ENCODE measurements at regions not wholly inside any gene's neighbourhood (a gene's known extent, or its start where the extent isn't known, plus 50 kb on each side); places are given as distances from the start of the nearest gene placed in this dataset.

DNA sequence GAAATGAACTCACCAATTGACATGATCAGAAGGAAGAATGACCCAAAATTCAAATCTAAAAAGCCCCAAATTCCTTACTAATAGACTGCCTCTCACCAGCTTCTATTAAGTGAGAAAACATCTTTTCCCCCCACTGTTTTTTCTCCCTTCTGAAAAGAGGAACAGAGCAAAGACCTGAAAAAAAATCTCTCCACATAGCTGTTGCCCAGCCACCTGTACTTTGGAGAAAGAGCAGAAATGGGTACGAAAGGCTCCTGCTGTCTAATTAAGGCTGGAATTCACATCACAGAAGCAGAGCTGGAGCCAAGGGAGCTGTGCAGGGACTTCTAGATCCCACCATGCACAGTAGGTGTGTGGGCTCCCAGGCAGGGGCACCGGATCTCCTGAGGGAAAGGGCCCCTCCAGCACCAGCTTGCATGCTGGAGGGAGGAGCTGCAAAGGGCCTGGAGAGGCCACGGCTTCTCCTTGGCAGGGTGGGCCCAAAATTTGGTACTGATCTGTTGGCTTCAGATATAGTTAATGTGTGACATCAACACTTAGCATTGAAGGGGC lies 73.2 kb upstream of the DUSP22 start:
- ChIA-PET CTCF (interaction anchor here (2.3 kb wide), 1 partner anchor 190 kb away, joined by 8 read pairs; no protein-coding TSS in a partner anchor), POLR2A (no interaction called here)
- DNase-seq (ENCODE audit: extremely low spot score) = no peak
- TF ChIP-seq ARNT (IDR thresholded peaks at IDR 0.05) (no peak), LEF1 (IDR thresholded peaks at IDR 0.05; ENCODE audit: borderline replicate concordance) (no peak), BHLHE40 (IDR thresholded peaks at IDR 0.05; ENCODE audit: borderline replicate concordance) (no peak), SUZ12 (IDR thresholded peaks at IDR 0.05) (no peak), HDGF (IDR thresholded peaks at IDR 0.05; ENCODE audit: borderline replicate concordance) (no peak), FOXM1 (IDR thresholded peaks at IDR 0.05; ENCODE audit: borderline replicate concordance) (no peak), SP1 (IDR thresholded peaks at IDR 0.05) (no peak), ZNF384 (IDR thresholded peaks at IDR 0.05) (no peak), FOXK2 (IDR thresholded peaks at IDR 0.05) (no peak), ELF4 (IDR thresholded peaks at IDR 0.05) (no peak), L3MBTL2 (conservative IDR thresholded peaks at IDR 0.05) (no peak), NFRKB (IDR thresholded peaks at IDR 0.05) (no peak), CTBP1 (IDR thresholded peaks at IDR 0.05; ENCODE audit: borderline replicate concordance) (no peak)
- TF ChIP-seq, protein P1, sequence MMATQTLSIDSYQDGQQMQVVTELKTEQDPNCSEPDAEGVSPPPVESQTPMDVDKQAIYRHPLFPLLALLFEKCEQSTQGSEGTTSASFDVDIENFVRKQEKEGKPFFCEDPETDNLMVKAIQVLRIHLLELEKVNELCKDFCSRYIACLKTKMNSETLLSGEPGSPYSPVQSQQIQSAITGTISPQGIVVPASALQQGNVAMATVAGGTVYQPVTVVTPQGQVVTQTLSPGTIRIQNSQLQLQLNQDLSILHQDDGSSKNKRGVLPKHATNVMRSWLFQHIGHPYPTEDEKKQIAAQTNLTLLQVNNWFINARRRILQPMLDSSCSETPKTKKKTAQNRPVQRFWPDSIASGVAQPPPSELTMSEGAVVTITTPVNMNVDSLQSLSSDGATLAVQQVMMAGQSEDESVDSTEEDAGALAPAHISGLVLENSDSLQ (IDR thresholded peaks at IDR 0.05) = no peak

DNA sequence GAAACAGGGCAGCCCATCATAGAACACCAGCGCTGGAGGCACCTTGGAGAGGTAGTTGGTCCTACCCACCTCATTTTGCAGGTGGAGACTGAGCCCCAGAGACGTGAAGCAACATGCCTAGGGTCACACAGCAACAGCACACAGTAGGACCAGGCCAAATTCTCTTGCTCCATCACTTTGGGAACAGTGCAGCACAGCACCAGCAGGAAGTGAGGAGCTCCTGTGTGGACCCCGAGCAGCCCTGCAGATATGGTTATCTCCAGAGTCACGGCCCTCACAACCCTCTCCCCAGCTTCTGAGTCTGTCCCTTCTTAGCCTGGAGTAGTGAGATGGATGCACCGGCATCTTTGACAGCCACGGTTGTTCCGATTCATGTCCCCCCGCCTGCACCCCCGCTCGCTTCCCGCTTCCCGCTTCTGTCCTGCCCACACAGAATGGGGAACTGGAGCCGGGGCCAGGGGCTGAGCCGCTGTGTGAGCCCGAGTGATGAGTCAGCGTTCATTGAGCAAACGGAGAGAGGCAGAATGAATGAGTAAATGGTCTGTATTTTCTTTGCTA lies 72.6 kb upstream of the DUSP22 start:
- ChIA-PET CTCF (interaction anchor here (2.3 kb wide), 1 partner anchor 189 kb away, joined by 8 read pairs; no protein-coding TSS in a partner anchor), POLR2A (no interaction called here)
- TF ChIP-seq L3MBTL2 (conservative IDR thresholded peaks at IDR 0.05) = no peak
- TF ChIP-seq ELF4 (IDR thresholded peaks at IDR 0.05) = no peak
- TF ChIP-seq, protein P1 (IDR thresholded peaks at IDR 0.05) = no peak
- TF ChIP-seq NFRKB (IDR thresholded peaks at IDR 0.05) = no peak
- TF ChIP-seq FOXA1 (IDR thresholded peaks at IDR 0.05) = no peak
- TF ChIP-seq ZNF384 (IDR thresholded peaks at IDR 0.05) = no peak
- TF ChIP-seq FOXK2 (IDR thresholded peaks at IDR 0.05) = no peak
- no peak for TF ChIP-seq SUZ12 (IDR thresholded peaks at IDR 0.05)
- TF ChIP-seq HDGF (IDR thresholded peaks at IDR 0.05; ENCODE audit: borderline replicate concordance) = no peak
- no peak for TF ChIP-seq BHLHE40 (IDR thresholded peaks at IDR 0.05; ENCODE audit: borderline replicate concordance)
- TF ChIP-seq TARDBP (IDR thresholded peaks at IDR 0.05) = no peak
- TF ChIP-seq LEF1 (IDR thresholded peaks at IDR 0.05; ENCODE audit: borderline replicate concordance) = no peak
- TF ChIP-seq FOXM1 (IDR thresholded peaks at IDR 0.05; ENCODE audit: borderline replicate concordance) = no peak
- no peak for TF ChIP-seq CTBP1 (IDR thresholded peaks at IDR 0.05; ENCODE audit: borderline replicate concordance)
- no peak for TF ChIP-seq SP1 (IDR thresholded peaks at IDR 0.05)
- no peak for DNase-seq (ENCODE audit: extremely low spot score)

DNA sequence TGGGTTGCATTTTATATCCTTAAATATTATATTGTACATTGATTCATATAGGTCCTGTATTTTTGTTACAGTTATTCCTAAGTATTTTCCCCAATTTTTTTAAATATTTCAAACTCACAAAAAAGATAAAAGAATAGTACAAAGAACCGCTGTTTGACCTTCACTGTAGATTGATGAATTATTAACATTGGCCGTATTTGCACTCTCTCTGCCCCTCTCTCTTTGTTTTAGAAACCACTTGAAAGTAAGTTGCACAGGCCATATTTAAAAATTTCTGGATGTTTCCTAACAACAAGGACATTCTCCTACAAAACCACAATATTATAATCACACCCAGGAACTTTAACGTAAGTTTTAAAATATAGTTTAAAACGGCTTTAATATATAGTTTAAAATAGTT lies 72.0 kb upstream of the DUSP22 start:
- DNase-seq (ENCODE audit: extremely low spot score) = no peak
- TF ChIP-seq SUZ12 (IDR thresholded peaks at IDR 0.05) (no peak), NFRKB (IDR thresholded peaks at IDR 0.05) (no peak), LEF1 (IDR thresholded peaks at IDR 0.05; ENCODE audit: borderline replicate concordance) (no peak), FOXM1 (IDR thresholded peaks at IDR 0.05; ENCODE audit: borderline replicate concordance) (no peak), BHLHE40 (IDR thresholded peaks at IDR 0.05; ENCODE audit: borderline replicate concordance) (no peak), ELF4 (IDR thresholded peaks at IDR 0.05) (no peak), CTBP1 (IDR thresholded peaks at IDR 0.05; ENCODE audit: borderline replicate concordance) (no peak), FOXA1 (IDR thresholded peaks at IDR 0.05) (no peak), ARNT (IDR thresholded peaks at IDR 0.05) (no peak), FOXK2 (IDR thresholded peaks at IDR 0.05) (no peak), L3MBTL2 (conservative IDR thresholded peaks at IDR 0.05) (no peak), HDGF (IDR thresholded peaks at IDR 0.05; ENCODE audit: borderline replicate concordance) (no peak), ZNF384 (IDR thresholded peaks at IDR 0.05) (no peak), TARDBP (IDR thresholded peaks at IDR 0.05) (no peak), SP1 (IDR thresholded peaks at IDR 0.05) (no peak)
- TF ChIP-seq, protein P1 (IDR thresholded peaks at IDR 0.05) = no peak
- ChIA-PET CTCF (interaction anchor here (2.3 kb wide), 1 partner anchor 188 kb away, joined by 8 read pairs; no protein-coding TSS in a partner anchor), POLR2A (no interaction called here)

DNA sequence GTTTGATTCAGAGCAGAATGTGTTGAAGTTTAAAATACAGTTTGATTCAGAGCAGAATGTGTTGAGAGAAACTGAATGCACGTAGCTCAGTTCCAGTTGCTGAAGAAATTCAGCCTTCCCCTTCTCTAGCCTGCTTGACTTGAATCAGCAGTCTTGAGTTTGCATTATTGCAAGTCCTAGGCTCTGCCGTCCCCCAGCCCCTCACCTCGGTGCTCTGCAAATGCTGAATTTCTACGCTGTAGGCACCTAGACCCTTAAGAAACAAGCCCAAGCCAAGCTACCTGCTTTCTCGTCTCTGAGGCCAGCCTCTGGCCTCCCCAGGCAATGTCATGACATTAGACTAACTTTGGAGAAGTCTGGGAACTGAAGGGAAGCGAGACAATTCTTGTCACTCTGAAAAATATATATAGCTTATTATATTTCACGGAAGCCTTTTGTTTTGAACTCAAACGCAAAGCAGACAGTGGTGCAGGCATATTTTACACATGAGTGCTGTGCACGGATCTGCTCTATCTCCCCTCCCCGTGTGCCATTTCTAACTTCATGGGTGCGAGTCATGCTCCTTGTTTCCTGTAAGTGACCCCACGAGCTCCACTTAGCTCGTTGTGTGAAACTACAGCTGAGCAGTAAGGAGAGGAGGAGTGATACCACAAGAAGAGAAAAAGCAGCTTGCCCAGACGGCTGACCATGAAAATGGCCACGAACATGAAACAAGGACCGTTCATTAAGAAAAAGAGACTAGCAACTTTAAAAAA lies 71.4 kb upstream of the DUSP22 start:
- ChIA-PET CTCF (interaction anchor here (2.3 kb wide), 1 partner anchor 188 kb away, joined by 8 read pairs; no protein-coding TSS in a partner anchor), POLR2A (no interaction called here)
- no peak for TF ChIP-seq TARDBP (IDR thresholded peaks at IDR 0.05)
- TF ChIP-seq HDGF (IDR thresholded peaks at IDR 0.05; ENCODE audit: borderline replicate concordance) = no peak
- TF ChIP-seq FOXA1 (IDR thresholded peaks at IDR 0.05) = no peak
- no peak for TF ChIP-seq L3MBTL2 (conservative IDR thresholded peaks at IDR 0.05)
- TF ChIP-seq ARNT (IDR thresholded peaks at IDR 0.05) = no peak
- no peak for TF ChIP-seq LEF1 (IDR thresholded peaks at IDR 0.05; ENCODE audit: borderline replicate concordance)
- no peak for TF ChIP-seq BHLHE40 (IDR thresholded peaks at IDR 0.05; ENCODE audit: borderline replicate concordance)
- no peak for TF ChIP-seq FOXM1 (IDR thresholded peaks at IDR 0.05; ENCODE audit: borderline replicate concordance)
- TF ChIP-seq FOXK2 (IDR thresholded peaks at IDR 0.05) = no peak
- TF ChIP-seq ZNF384 (IDR thresholded peaks at IDR 0.05) = no peak
- TF ChIP-seq SP1 (IDR thresholded peaks at IDR 0.05) = no peak
- no peak for TF ChIP-seq CTBP1 (IDR thresholded peaks at IDR 0.05; ENCODE audit: borderline replicate concordance)
- DNase-seq (ENCODE audit: extremely low spot score) = no peak
